HK-2 (cell line): ENCODE measurements at regions not wholly inside any gene's neighbourhood (a gene's known extent, or its start where the extent isn't known, plus 50 kb on each side); places are given as distances from the start of the nearest gene placed in this dataset.

Source experiments
- DNase-seq: peaks from one replicate; pipeline ENCODE4 v3.0.0-alpha.2; 2018; ENCODE audit not compliant: unreplicated experiment

- DNase-seq = no peak
These were observed 452.3 kb downstream of the ZSWIM6 start for GRCh38 chr5:61784341-61784740.

- no peak for DNase-seq
These were observed 456.5 kb downstream of the ZSWIM6 start for GRCh38 chr5:61788548-61788947.

- DNase-seq = no peak
These were observed 457.9 kb downstream of the ZSWIM6 start for GRCh38 chr5:61790007-61790406.

- no peak for DNase-seq
These were observed 458.6 kb downstream of the ZSWIM6 start for GRCh38 chr5:61790678-61791077.

DNA sequence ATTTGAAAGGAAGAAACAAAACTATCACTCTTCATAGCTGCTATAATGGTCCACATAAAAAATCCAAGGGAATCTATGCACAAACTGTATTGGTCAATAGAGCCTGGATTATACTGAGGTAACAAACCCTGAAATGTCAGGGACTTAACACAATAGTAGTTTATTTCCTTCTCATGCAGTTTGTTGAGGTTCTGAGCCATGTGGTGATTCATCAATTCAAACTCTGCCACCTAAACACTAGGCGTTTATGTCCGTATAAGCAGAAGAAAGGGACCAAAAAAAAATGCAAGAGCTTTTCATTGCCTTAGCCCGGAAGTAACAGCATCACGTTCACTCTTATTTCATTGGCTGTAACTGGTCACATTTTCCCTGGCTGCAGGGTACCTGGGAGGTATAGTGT lies 464.7 kb downstream of the ZSWIM6 start:
- DNase-seq = no peak

GRCh38 chr5:61800450-61800849 lies 468.4 kb downstream of the ZSWIM6 start:
- no peak for DNase-seq

DNA sequence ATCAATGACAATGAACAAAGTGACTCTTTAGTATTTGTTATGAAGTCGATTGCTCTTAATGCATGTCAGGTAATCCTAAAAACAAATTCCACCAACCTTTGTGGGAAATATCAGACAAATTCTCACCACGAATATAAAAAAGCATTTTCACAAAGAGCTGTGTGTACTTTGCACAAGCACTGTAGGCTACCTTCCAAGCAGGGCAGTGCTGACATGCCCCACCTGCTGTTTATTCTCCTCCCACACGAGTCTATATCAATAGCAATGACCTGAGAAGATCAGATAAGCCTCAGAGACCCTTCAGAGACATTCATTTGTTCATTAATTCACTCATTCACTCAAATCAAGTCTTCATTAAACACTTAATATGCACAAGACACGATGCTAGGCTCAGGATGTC lies 469.1 kb downstream of the ZSWIM6 start:
- no peak for DNase-seq

DNA sequence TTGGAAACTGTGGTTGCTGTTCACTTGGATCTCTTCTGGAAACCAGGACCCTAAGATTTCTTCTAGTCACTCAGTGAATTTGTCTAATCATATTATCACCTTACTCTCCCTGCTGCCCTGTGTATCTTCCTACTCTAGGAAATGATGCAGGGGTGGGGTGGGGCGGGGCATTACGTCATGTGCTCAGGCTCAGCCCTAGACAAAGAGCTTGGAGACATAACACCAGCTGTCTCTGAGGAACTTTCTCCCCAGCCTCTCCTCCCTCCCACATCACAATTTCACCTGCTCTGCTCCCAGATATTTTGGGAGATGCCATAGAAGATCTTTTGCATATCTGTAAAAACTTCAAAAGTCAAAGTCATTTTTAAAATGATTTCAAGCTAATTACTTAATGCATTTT lies 470.4 kb downstream of the ZSWIM6 start:
- no peak for DNase-seq

DNA sequence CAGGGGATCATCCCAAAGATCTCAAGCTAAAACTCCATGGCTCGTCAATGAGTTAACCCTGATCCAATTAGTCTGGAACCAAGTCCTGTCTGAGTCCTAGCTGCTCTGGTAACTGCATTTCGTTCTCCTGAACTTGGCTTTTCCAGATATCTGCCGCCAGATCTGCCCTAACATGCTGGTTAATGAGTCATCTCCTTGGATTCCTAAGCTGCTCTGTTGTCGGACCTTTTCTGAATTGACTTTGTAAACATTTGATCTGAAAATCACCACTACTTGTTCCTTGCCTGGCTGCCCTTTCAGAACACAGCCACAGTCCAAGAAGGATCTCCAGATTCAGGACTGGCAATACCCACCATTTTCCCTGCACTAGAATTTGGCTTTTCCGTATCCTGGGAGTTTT lies 473.0 kb downstream of the ZSWIM6 start:
- DNase-seq = peak; percentile 4

GRCh38 chr5:61806491-61807020 lies 474.5 kb downstream of the ZSWIM6 start:
- DNase-seq = no peak

DNA sequence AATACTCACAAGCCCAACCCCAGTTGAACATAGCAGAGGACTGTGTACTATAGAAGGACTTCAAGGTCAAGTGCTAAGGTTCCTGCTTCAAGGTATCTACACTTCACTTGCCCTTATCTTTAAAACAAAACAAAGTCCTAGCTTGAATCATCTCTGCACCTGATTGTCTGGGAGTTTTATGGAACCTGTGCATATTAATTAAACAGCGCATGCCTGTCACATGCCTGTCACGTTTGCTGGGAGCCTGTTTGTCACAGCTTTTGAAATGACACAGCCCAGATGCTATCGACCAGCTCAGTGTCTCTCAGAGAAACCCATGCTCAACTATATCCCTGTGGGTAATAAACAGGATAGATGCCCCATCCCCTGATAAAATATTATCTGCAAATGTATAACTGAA lies 476.0 kb downstream of the ZSWIM6 start:
- DNase-seq = no peak

GRCh38 chr5:61808909-61809308 lies 476.9 kb downstream of the ZSWIM6 start:
- no peak for DNase-seq

- DNase-seq = no peak
These were observed 477.6 kb downstream of the ZSWIM6 start for GRCh38 chr5:61809651-61810050.

GRCh38 chr5:61811052-61811451 lies 479.0 kb downstream of the ZSWIM6 start:
- DNase-seq = no peak

DNA sequence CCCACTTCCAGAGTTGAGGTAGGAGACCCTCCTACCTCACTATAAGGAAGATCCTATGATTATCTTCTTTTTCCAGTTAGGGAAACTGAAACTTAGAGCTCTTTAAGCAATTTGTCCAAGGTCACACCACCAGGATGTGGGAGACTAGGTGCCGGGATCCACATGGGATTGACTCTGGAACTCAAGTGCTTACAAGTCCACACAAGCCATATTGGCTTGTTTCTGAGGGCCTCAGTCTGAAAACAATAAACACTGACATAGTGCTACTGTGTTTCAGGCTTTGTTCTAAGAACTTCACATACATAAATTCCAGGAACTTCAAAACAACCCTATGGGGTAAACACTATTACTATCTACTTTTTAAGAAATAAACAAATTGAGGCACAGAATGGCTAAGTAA lies 481.3 kb downstream of the ZSWIM6 start:
- no peak for DNase-seq

GRCh38 chr5:61815339-61815738 lies 483.3 kb downstream of the ZSWIM6 start:
- DNase-seq = no peak

DNA sequence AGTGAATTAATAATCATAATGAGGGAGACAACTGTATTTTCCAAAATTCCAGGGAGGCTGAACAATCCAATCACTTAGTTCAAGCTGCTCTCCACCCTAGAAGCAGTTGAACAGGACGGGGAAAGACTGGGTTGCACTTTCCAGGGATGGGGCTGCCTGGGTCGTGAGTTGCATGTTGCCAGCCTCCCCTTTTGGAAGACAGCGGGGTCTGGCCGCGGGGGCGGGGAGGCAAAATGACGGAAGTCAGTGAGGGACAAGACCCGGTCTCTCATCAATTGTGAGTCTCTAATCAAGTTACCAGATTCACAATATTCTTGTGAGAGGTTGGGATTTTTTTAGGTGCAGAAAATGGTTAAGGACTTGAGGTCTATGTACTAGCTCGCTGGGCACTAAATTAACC lies 484.1 kb downstream of the ZSWIM6 start:
- no peak for DNase-seq

DNA sequence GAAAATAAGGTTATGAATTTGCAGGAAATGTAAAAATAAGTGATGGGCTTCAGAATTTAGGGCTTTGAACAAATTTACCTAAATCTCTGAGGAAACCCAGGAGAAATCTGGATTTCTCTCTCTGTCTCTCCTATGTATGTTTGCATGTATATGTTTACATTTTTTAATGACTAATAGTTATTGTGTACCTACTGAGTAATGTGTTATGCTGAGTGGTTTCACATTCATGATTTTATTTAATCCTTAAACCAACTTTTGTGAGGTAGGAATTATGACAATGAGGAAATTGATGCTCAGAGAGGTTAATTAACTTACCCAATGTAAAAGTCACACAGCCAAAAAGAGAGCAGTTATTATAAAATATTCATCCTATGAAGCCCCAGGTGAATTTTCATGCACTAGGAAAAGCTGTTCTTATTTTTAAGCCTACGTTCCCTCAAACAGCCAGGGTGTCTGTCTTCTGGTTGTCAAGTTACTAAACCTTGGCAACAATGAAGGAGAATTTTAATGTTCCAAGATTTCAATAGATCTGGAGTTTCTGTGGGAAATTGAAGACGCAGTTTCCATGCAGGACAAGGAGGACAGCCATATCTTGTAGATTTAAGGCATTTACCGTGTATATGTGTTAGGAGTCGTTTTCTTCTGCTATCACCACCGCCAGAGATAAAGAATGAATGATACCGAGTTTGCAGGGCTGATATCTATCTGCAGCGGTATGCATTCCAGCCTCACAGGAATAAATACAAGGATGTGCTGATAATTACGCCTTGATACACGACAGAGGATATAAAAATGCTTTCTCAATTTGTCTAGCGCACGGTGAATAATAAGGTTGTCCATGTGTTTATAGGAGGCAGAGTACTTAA lies 484.8 kb downstream of the ZSWIM6 start:
- DNase-seq = no peak

- peak; percentile 22 for DNase-seq
These were observed 485.6 kb downstream of the ZSWIM6 start for GRCh38 chr5:61817472-61818326.

- DNase-seq = no peak
These were observed 485.2 kb upstream of the KIF2A start for GRCh38 chr5:61820836-61821235.

DNA sequence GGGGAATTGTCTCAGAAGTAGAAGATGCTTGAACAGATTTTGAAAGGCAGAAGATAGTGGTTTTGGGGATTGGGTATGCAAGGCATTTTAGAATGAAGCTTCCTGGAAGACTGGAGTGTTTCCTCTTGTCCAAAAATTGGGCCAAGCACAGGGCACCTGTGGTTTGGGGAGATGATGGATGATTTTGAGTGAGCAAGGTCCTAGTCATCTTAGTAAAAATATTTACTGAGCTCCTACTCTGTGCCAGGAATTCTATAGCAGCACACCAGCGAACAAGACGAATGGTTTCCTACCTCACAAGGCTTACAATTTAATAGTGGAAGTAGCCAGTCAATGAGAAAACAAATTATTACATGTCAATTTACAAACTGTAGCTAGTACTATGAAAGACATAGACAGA lies 484.4 kb upstream of the KIF2A start:
- no peak for DNase-seq

GRCh38 chr5:61822584-61822983 lies 483.4 kb upstream of the KIF2A start:
- no peak for DNase-seq

- no peak for DNase-seq
These were observed 482.9 kb upstream of the KIF2A start for GRCh38 chr5:61823065-61823464.
